D721Med (cell line): ENCODE measurements at regions not wholly inside any gene's neighbourhood (a gene's known extent, or its start where the extent isn't known, plus 50 kb on each side); places are given as distances from the start of the nearest gene placed in this dataset.

Experiments used
- DNase-seq: peaks from one replicate; pipeline ENCODE4 v3.0.0; 2011; ENCODE audit warnings: low spot score; ENCODE audit not compliant: insufficient read length
- FAIRE-seq: peaks from 2 replicates; lab custom pipeline; 2011; peaks lifted over from hg19 to GRCh38; lab: Jason Lieb, UNC
- TF ChIP-seq, protein P1 (sequence below): IDR thresholded peaks from 2 replicates; pipeline ENCODE4 v1.5.1; 2012; ENCODE audit warnings: mild to moderate bottlenecking, control low read depth; ENCODE audit not compliant: insufficient read depth; ENCODE audit errors: missing control alignments

GRCh38 chr18:41416044-41416443, 539.0 kb upstream of the PIK3C3 start:
- no peak for DNase-seq
- FAIRE-seq = peak; percentile 73
- TF ChIP-seq, protein P1, sequence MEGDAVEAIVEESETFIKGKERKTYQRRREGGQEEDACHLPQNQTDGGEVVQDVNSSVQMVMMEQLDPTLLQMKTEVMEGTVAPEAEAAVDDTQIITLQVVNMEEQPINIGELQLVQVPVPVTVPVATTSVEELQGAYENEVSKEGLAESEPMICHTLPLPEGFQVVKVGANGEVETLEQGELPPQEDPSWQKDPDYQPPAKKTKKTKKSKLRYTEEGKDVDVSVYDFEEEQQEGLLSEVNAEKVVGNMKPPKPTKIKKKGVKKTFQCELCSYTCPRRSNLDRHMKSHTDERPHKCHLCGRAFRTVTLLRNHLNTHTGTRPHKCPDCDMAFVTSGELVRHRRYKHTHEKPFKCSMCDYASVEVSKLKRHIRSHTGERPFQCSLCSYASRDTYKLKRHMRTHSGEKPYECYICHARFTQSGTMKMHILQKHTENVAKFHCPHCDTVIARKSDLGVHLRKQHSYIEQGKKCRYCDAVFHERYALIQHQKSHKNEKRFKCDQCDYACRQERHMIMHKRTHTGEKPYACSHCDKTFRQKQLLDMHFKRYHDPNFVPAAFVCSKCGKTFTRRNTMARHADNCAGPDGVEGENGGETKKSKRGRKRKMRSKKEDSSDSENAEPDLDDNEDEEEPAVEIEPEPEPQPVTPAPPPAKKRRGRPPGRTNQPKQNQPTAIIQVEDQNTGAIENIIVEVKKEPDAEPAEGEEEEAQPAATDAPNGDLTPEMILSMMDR = no peak

GRCh38 chr18:41410006-41410405, 545.0 kb upstream of the PIK3C3 start:
- FAIRE-seq (peak; percentile 41), DNase-seq (no peak)
- TF ChIP-seq, protein P1 = no peak

GRCh38 chr18:41406834-41407233, 548.2 kb upstream of the PIK3C3 start:
- FAIRE-seq (no peak), DNase-seq (no peak)
- TF ChIP-seq, protein P1 = no peak

DNA sequence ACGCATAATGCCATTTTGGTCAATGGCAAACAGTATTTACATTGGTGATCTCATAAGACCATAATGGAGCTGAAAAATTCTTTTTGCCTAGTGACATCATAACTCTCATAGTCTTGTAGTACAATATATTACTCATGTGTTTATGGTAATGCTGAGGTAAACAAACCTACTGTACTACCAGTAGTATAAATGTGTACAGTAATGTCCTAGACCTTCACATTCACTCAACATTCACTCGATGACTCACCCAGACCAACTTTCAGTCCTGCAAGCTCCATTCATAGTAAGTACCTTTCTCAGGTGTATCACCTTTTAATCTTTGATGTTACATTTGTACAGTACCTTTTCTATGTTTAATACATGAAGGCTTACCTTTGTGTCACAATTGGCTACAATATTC, 558.2 kb upstream of the PIK3C3 start:
- peak; percentile 80 for FAIRE-seq
- DNase-seq = no peak
- TF ChIP-seq, protein P1 = no peak

DNA sequence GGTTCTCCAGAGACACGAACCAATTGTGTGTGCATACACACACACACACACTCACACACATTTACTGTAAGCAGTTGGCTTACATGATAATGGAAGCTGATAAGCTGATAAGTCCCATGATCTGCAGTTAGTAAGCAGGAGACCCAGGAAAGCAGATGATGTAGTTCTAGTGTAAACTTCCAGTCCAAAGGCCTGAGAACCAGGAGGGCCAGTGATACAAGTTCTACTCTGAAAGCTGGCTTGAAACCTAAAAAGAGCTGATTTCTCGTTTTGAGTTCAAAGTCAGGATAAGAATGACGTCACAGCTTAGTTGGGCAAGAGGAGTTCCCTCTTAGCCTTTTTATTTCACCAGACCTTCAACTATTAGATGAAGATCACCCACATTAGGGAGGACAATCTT, 558.8 kb upstream of the PIK3C3 start:
- FAIRE-seq = peak; percentile 93
- DNase-seq = no peak

DNA sequence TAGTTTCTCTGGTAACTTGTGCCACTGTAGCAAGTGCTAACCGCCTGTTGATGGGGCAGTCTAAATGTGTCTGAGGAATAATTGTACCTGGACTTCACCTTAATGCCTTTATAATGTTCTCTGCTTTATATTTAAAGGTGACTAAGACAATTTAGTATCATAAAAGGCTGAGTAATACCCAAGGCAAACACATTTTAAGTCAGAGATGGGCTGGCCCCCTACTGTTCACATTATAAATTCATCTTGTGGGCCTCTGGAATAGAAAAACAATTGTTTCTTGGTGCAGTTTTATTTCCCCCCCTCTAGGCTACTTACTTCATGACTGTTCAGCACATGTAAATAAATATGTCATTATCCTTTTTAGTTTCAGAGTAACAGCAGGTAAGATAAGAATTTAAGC, 559.3 kb upstream of the PIK3C3 start:
- FAIRE-seq (no peak), DNase-seq (no peak)
- TF ChIP-seq, protein P1 = no peak

More for the DNA sequence above, 558.8 kb upstream of the PIK3C3 start:
- TF ChIP-seq, protein P1 = no peak

- TF ChIP-seq, protein P1 = peak; percentile 72
- no peak for DNase-seq
- FAIRE-seq = peak; percentile 89
These were observed 563.1 kb upstream of the PIK3C3 start for GRCh38 chr18:41391616-41392595.
